ENCODE measurements at regions not wholly inside any gene's neighbourhood (a gene's known extent, or its start where the extent isn't known, plus 50 kb on each side); places are given as distances from the start of the nearest gene placed in this dataset.

DNA sequence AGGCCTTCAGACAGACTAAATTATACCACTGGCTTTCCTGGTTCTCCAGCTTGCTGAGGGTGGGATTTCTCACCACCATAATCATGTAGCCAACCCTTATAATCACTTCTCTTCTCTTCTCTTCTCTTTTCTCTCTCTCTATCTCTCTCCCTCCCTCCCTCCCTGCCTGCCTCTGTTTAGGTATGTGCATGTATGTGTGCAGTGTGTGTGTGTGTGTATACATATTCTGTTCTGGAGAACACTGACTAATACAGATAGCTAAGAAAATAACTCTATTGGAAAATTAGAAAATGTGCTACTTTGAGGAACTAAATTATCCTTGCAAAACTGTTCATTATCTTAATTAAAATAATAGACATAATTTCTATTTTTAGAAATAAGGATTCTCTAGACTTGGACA is 118.6 kb upstream of the GADL1 start:
- TF ChIP-seq, protein P1, sequence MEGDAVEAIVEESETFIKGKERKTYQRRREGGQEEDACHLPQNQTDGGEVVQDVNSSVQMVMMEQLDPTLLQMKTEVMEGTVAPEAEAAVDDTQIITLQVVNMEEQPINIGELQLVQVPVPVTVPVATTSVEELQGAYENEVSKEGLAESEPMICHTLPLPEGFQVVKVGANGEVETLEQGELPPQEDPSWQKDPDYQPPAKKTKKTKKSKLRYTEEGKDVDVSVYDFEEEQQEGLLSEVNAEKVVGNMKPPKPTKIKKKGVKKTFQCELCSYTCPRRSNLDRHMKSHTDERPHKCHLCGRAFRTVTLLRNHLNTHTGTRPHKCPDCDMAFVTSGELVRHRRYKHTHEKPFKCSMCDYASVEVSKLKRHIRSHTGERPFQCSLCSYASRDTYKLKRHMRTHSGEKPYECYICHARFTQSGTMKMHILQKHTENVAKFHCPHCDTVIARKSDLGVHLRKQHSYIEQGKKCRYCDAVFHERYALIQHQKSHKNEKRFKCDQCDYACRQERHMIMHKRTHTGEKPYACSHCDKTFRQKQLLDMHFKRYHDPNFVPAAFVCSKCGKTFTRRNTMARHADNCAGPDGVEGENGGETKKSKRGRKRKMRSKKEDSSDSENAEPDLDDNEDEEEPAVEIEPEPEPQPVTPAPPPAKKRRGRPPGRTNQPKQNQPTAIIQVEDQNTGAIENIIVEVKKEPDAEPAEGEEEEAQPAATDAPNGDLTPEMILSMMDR (IDR thresholded peaks at IDR 0.05) = no peak
- no peak for TF ChIP-seq POLR2A (IDR thresholded peaks at IDR 0.05)

All from Peyer's patch (tissue), 4 donors.